Activated CD4-positive, CD25-positive, alpha-beta regulatory T cell (primary cell): ENCODE measurements at regions not wholly inside any gene's neighbourhood (a gene's known extent, or its start where the extent isn't known, plus 50 kb on each side); places are given as distances from the start of the nearest gene placed in this dataset.
"Not testable (repeated sequence)": the region's sequence is repeated elsewhere in the genome, so short reads cannot be mapped to it uniquely, and the experiment has no call there.

Experiments used
- DNase-seq, 4 experiments: peaks; one replicate each; lab custom pipeline; 2025; lab: John Stamatoyannopoulos, UW

GRCh38 chr6:85079761-85080160, 315.4 kb upstream of the TBX18 start:
- no peak for DNase-seq

DNA sequence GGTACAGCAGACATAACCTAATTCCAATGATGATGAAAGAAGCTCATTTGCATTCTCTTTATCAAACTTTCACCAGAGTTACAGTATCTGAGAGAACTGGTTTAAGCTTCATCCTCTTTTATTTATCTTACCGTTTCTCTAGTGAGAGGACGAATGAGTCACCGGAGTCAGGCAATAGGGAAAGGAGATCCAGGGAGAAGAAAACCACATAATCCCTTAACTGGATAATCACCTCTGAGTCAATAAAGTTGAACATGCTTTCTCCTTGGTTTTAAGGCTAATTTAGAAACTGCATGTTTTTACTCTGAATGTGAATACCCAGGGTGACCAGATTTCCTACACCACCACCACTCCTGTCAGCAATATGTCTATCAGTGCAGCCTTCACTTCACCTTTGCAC, 313.7 kb upstream of the TBX18 start:
- no peak for DNase-seq

- no peak for DNase-seq
Observed at GRCh38 chr6:85077098-85077497, 312.7 kb upstream of the TBX18 start.

DNA sequence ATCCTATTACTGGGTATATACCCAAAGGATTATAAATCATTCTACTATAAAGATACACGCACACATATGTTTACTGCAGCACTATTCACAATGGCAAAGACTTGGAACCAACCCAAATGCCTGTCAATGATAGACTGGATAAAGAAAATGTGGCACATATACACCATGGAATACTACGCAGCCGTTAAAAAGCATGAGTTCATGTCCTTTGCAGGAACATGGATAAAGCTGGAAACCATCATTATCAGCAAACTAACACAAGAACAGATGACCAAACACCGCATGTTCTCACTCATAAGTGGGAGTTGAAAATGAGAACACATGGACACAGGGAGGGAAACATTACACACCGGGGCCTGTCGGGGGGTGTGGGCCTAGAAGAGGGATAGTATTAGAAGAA, 307.4 kb upstream of the TBX18 start:
- not testable (repeated sequence) for DNase-seq

DNA sequence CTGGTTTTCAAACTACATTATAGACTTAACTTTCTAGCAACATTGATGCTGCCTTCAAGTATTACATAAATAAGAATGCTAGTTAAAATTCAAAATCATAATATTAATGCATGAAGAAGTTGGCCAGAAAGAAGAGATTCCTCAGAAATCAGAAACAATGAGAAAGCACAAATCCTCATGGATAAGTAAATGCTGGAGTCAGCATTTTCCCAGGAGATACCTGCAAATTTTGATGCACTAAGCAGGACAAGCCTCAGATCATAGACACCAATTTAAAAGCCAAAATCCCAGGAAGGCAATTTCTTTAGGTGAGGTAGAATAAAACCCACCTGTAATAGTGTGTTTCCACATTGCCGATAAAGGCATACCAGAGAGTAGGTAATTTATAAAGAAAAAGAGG, 305.2 kb upstream of the TBX18 start:
- no peak for DNase-seq

DNA sequence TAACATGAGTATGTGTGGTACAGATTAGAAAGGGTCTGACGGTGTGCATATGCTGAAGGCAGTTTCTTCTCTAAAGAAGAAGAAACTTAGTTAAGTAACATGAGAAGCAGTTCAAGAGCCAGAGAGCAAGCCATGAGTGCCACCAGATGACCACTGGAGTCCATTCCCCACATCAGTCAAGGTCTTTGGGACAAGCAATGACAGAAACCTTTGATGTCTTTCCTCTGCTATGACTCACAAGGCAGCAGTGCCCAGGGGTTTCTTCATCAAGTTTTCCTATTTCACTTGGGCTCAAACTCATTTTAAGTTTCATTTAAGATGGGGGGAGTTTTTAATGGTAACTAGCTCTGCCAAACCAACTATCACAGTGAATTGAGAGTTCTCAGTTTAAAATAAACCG, 303.8 kb upstream of the TBX18 start:
- DNase-seq: no peak

GRCh38 chr6:85066266-85066665, 301.9 kb upstream of the TBX18 start:
- DNase-seq: no peak

DNA sequence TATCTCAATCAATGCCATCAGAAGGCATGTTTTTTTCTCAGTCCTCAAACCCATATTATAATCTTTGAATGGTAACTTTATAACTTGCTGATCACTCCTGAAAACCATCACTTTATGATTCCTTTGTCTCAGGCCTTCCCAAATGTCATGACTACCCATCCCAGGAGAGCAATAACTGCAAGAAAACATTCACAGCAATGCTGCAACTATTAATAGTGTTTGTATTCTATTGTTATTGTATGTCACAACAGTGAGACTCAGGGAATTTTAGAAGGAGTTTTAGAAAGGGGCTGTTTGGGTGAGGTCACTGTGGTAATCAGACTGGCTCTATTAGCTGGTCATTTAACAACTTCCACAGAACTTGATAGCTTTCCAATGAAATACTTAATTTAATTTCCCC, 301.4 kb upstream of the TBX18 start:
- DNase-seq: no peak

- no peak for DNase-seq
Observed at GRCh38 chr6:85063611-85064010, 299.2 kb upstream of the TBX18 start.

DNA sequence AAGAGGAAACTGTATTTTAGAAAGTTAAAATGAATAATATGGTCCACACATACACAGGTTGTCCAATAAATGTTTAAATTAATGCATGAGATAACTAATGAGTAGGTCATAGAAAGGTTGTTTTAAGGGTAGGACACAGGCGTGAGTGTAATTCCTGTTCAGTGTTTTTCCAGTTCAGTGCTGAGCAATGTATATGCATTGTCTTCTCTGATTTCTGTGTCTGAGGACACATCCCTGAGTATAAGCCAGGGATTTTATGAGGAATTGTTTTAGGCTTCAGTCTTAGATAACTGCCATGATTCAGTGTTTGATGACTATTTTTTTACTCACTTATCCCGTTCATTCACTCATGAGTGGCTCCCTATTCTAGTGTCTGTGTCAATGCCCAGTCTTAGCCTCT, 298.5 kb upstream of the TBX18 start:
- no peak for DNase-seq

DNA sequence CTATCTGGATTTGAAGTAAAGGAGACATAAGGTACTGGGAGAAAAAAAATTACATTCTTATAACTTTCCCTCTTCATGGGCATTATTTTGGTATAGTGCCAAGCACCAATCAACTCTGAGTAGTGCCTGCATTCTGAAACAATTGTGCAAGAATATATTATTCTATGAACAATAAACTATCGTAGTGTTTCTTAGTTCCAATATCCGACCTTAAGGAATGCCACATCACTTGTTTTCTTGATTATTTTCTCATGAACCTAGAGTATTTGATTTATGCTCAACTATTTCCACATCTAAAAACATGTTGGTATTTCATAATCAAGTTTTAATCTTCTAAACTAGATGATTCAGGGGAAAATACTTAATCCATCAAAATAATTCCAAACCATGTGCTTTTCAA, 294.4 kb upstream of the TBX18 start:
- no peak for DNase-seq

- DNase-seq: no peak
Observed at GRCh38 chr6:85050149-85050548, 285.8 kb upstream of the TBX18 start.

GRCh38 chr6:85049282-85049681, 284.9 kb upstream of the TBX18 start:
- no peak for DNase-seq

DNA sequence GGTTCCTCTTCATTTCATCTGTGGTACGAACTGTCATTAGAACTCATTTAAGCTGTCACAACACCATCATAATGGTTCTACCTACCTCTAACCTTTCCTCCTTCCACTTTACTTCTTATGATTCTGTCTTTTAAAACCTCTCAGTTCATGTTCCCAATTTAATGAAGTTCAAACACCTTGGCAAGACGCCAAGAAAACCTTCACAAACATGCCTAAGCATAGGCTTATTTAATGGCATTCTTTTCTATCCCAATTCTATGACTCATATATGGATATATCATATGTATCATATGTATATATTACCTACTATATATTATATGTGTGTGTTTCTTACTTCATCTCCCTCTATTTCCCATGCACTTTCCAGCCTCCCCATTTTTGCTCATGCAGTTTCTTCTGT, 283.4 kb upstream of the TBX18 start:
- DNase-seq: no peak

DNA sequence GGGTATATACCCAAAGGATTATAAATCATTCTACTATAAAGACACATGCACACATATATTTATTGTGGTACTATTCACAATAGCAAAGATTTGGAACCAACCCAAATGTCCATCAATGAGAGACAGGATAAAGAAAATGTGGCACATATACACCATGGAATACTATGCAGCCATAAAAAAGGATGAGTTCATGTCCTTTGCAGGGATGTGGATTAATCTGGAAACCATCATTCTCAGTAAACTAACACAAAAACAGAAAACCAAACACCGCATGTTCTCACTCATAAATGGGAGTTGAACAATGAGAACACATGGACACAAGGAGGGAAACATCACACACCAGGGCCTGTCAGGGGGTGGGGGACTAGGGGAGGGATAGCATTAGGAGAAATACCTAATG, 281.4 kb upstream of the TBX18 start:
- DNase-seq: not testable (repeated sequence)

DNA sequence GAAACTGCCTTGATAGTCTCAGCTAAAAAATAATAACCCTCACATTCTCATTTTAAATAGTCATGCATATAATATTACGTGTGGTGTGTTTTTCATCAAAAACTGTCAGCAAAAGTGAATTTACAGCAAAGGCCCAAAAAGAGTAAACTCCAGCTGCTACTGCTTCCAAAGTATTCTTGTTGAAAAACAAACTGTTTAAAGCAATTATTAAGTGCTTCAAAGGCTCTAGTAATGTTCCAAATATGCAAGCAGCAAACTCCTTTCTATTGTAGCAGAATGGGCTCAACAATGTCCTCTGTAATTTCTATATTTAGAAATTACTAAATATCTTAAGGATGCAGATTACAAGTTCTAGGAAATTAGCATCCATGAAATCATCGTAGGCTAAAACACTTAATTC, 280.0 kb upstream of the TBX18 start:
- DNase-seq: no peak

- DNase-seq: no peak
Observed at GRCh38 chr6:85041376-85041775, 277.0 kb upstream of the TBX18 start.

GRCh38 chr6:85037221-85037620, 272.8 kb upstream of the TBX18 start:
- DNase-seq: no peak

- DNase-seq: no peak
Observed at GRCh38 chr6:85035766-85036165, 271.4 kb upstream of the TBX18 start.

DNA sequence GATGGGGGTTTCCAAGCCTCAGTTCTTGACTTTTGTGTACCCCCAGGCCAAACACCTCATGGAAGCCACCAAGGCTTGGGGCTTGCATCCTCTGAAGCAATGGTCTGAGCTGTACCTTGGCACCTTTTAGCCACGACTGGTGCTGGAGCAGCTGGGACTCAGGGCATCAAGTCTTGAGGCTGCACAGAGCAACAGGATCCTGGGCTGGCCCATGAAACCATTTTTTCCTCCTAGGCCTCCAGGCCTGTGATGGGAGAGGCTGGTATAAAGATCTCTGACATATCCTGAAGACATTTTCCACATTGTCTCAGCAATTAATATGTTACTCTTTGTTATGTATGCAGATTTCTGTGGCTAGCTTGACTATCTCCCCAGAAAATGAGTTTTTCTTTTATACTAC, 269.1 kb upstream of the TBX18 start:
- DNase-seq: no peak

DNA sequence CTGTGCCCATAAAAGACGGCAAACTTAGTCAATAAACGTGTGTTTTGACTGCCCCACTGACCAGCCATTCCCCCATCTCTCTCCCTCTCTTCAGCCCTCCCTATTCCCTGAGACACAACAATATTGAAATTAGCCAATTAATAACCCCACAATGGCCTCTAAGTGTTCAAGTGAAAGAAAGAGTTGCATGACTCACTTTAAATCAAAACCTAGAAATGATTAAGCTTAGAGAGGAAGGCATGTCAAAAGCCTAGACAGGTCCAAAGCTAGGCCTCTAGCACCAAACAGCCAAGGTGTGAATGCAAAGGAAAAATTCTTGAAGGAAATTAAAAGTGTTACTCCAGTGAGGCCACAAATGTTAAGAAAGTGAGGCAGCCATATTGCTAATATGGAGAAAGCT, 261.6 kb upstream of the TBX18 start:
- DNase-seq: no peak

- DNase-seq: no peak
Observed at GRCh38 chr6:85023721-85024120, 259.3 kb upstream of the TBX18 start.

DNA sequence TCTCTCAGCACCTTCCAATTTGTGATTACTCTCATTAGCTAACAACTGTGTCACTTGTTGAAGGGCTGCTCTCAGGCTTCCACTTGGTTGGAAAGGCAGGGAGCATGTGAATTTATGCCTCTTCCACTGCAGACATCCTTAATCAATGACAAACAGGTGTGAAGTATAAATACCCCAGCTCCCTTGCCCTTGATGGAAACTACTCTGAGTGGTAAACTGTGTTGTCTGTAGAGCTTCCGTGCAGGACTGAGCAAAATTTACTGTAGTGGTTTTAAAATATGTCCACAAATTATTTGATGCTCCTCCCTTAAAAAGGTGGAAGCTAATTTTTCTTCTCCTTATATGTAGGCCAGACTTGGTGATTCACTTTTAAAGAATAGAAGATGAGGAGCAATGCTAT, 253.0 kb upstream of the TBX18 start:
- no peak for DNase-seq

DNA sequence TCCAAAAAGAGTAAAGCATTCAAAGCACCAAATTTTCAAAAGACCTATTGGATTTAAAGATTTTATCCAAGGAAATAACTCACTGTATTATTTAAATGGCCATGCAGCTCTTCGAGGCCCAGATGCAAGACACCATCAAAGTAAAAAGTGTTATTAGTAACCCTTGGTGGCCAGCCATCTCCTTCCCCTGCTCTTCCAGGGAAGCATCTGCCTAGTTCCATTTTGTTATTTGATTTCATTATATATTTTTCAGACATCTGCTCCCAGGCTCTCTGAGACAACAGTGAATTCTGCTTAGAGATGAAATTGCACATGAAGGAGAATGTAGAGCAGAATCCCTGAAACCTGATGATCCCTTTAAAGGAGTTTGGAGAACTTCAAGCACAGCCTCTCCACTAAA, 252.3 kb upstream of the TBX18 start:
- no peak for DNase-seq

GRCh38 chr6:85015396-85015990, 251.1 kb upstream of the TBX18 start:
- no peak for DNase-seq
